Panc1 (cell line): ENCODE measurements at regions not wholly inside any gene's neighbourhood (a gene's known extent, or its start where the extent isn't known, plus 50 kb on each side); places are given as distances from the start of the nearest gene placed in this dataset.

ENCODE experiments used
- ATAC-seq: fragments of 200-7000 bp; cut with Tn5 transposase; 2 replicates; pipeline ENCODE4 v1.9.1; 2020; ENCODE audit warnings: mild to moderate bottlenecking, moderate library complexity
- BruUV-seq: library from RNA; stranded (reverse); fragments of 400-500 nt; replicated peaks from 2 replicates; lab custom pipeline; 2021; lab: Mats Ljungman, UMichigan
- CTCF ChIA-PET: fragments of 300-600 bp; sonication (Branson Sonifier 250); formaldehyde crosslinking; loops from one replicate; lab custom pipeline; 2022; ENCODE audit warnings: antibody characterized with exemption; lab: Charles Lee
- POLR2A ChIA-PET: fragments of 300-600 bp; sonication (Branson Sonifier 250); formaldehyde crosslinking; loops from one replicate; lab custom pipeline; 2022; ENCODE audit warnings: antibody characterized with exemption; lab: Charles Lee
- DNase-seq: peaks from one replicate; pipeline ENCODE4 v3.0.0-alpha.2; 2010; ENCODE audit warnings: low read depth, low spot score
- H3K27ac ChIP-seq: 2 replicates; pipeline ENCODE4 v1.5.1; 2011; ENCODE audit warnings: mild to moderate bottlenecking, low read length, inconsistent platforms
- H3K27me3 ChIP-seq: fragments of 200-500 bp; sonication (Bioruptor generic); 2 replicates; pipeline ENCODE4 v1.6.0; 2014; ENCODE audit warnings: low read length, inconsistent platforms; ENCODE audit not compliant: control insufficient read depth, insufficient read depth
- H3K36me3 ChIP-seq: fragments of 200-500 bp; sonication (Bioruptor generic); 2 replicates; pipeline ENCODE4 v1.5.1; 2014; ENCODE audit warnings: inconsistent platforms, mild to moderate bottlenecking, low read length, moderate library complexity; ENCODE audit not compliant: control insufficient read depth, insufficient read depth
- H3K4me1 ChIP-seq: 2 replicates; pipeline ENCODE4 v1.5.1; 2011; ENCODE audit warnings: inconsistent platforms, mild to moderate bottlenecking, low read length, moderate library complexity; ENCODE audit not compliant: control insufficient read depth, insufficient read depth
- H3K4me3 ChIP-seq, 2 experiments: 2 replicates each; pipeline ENCODE4 v1.5.1; 2011 to 2012; ENCODE audit warnings: low read depth in 2 of 2, low read length in 2 of 2, mild to moderate bottlenecking in 2 of 2, inconsistent platforms in 1 of 2, moderate library complexity in 1 of 2
- H3K9me3 ChIP-seq: fragments of 200-500 bp; sonication (Bioruptor generic); 2 replicates; pipeline ENCODE4 v1.5.1; 2014; ENCODE audit warnings: low read depth, mild to moderate bottlenecking, inconsistent platforms, low read length, moderate library complexity; ENCODE audit not compliant: control insufficient read depth, insufficient read depth
- CTCF ChIP-seq: fragments of 450-650 bp; IDR thresholded peaks from 2 replicates; pipeline ENCODE4 v1.5.1; 2017; ENCODE audit warnings: mild to moderate bottlenecking
- POLR2AphosphoS5 ChIP-seq: IDR thresholded peaks from 2 replicates; pipeline ENCODE4 v1.6.1; 2012; ENCODE audit warnings: mild to moderate bottlenecking, low read depth, low read length, moderate library complexity
- REST ChIP-seq, 2 experiments: IDR thresholded peaks; 2 replicates each; pipeline ENCODE4 v1.6.1; 2011 to 2012; ENCODE audit warnings: low read depth in 2 of 2, control low read depth in 1 of 2, low read length in 1 of 2, mild to moderate bottlenecking in 1 of 2, moderate library complexity in 1 of 2; ENCODE audit not compliant: insufficient read depth in 1 of 2
- SIN3A ChIP-seq: IDR thresholded peaks from 2 replicates; pipeline ENCODE4 v1.6.1; 2012; ENCODE audit warnings: low read depth, mild to moderate bottlenecking, low read length, moderate library complexity, borderline replicate concordance; ENCODE audit not compliant: insufficient read depth
- TCF7L2 ChIP-seq: IDR thresholded peaks from 2 replicates; pipeline ENCODE4 v1.6.1; 2011; ENCODE audit warnings: mild to moderate bottlenecking, low read depth, low read length, inconsistent platforms
- in situ Hi-C: cut with HindIII; loops from 2 replicates; pipeline ENCODE4 v1.10.0; 2016; ENCODE audit warnings: low sequenced_read_pairs, low pct_unique_long_range_greater_than_20kb
- intact Hi-C: fragments of 100-400 bp; cut with micrococcal nuclease; formaldehyde crosslinking; loops from one replicate; pipeline ENCODE4 v1.10.0; 2022; ENCODE audit not compliant: unreplicated experiment

DNA sequence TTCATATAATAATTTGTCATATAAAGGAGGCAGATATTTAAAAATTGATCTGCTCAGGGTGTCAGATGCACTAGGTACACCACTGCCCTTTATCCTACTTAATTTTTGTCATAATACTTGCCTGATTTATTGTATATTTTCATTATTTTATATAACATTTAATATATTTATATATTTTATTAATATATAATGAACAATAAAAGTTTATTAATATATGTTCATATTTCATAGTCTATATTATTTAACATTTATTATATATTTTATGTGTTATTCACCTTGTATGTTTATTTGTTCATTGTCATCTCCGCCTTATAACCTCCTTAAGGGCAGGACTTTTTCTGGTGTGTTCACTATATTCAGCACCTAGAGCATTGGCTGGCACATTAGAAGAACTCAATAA is 232.4 kb upstream of the AMIGO2 start:
- 0 out of 2 replicates have a peak, but pooled peaks cover 3% of the 10 kb centered on the region for H3K4me1 ChIP-seq
- TF ChIP-seq REST (IDR thresholded peaks at IDR 0.05; ENCODE audit: insufficient read depth in 1 of 2, low read depth in 2 of 2, low read length in 1 of 2) = no peak
- TF ChIP-seq POLR2AphosphoS5 = no peak
- TF ChIP-seq SIN3A = no peak
- TF ChIP-seq TCF7L2 = no peak
- TF ChIP-seq CTCF = no peak
- no peak for DNase-seq
- CTCF ChIA-PET = no interaction called here
- H3K27ac ChIP-seq = no peak overlapping the region
- H3K9me3 ChIP-seq = no peaks in the 10 kb centered on the region
- in situ Hi-C loops (no loop called here), intact Hi-C loops (no loop called here)
- no peaks in the 10 kb centered on the region for H3K36me3 ChIP-seq
- no peak overlapping the region for H3K4me3 ChIP-seq
- no peaks in the 10 kb centered on the region for H3K27me3 ChIP-seq
- BruUV-seq = no TSS peak
- POLR2A ChIA-PET = no interaction called here
- no peak for ATAC-seq

DNA sequence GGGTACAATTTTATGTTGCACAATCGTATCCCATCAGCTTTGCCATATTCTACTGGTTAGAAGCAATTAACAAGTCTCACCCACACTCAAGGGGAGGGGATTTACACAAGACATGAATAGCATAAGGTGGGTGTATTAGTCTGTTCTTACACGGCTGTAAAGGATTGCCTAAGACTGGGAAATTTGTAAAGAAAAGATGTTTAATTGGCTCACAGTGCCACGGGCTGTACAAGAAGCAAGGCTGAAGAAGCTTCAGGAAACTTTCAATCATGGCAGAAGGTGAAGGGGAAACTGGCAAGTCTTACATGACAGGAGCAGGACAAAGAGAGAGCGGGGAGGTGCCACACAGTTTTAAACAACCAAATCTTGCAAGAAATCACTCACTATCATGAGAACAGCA is 231.8 kb upstream of the AMIGO2 start:
- intact Hi-C loops (no loop called here), in situ Hi-C loops (no loop called here)
- no peak for ATAC-seq

More for the DNA sequence above, 231.8 kb upstream of the AMIGO2 start:
- no peaks in the 10 kb centered on the region for H3K36me3 ChIP-seq
- ChIA-PET POLR2A (no interaction called here), CTCF (interaction anchor here (0.6 kb wide), 1 partner anchor 141 kb away, joined by 5 read pairs; no protein-coding TSS in a partner anchor)
- no peak for DNase-seq
- no peak overlapping the region for H3K4me3 ChIP-seq
- no peaks in the 10 kb centered on the region for H3K9me3 ChIP-seq
- H3K27me3 ChIP-seq = no peaks in the 10 kb centered on the region
- H3K27ac ChIP-seq = no peak overlapping the region
- no peaks in the 10 kb centered on the region for H3K4me1 ChIP-seq
- BruUV-seq = no TSS peak
- no peak for TF ChIP-seq SIN3A
- no peak for TF ChIP-seq TCF7L2
- TF ChIP-seq CTCF = no peak
- no peak for TF ChIP-seq REST (IDR thresholded peaks at IDR 0.05; ENCODE audit: insufficient read depth in 1 of 2, low read depth in 2 of 2, low read length in 1 of 2)
- no peak for TF ChIP-seq POLR2AphosphoS5
